ENCODE measurements at regions not wholly inside any gene's neighbourhood (a gene's known extent, or its start where the extent isn't known, plus 50 kb on each side); places are given as distances from the start of the nearest gene placed in this dataset.

DNA sequence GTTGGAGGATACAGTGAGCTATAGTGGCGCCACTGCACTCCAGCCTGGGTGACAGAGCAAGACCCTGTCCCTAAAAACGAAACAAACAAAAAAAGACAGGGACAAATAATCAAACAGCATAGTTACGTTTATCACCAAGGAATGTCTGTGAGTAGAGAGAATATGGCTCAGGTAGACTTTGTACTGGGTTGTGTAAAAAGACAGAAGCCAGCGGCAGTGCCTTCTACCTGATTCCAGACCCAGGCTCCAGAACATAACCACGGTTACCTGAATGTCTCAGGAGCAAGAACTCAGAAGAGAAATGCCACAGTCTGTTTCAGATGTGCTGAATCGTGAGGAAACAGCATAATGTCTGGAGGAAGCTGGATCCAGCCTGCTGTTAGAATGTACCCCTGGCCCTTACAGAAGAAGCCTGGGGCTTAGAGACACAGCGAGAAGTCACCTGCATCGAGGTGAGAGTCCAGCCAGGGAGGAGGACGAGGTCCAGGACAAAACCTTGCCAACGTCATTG lies 60.9 kb upstream of the KAT6B start:
- no peaks in the 10 kb centered on the region for H3K9me2 ChIP-seq (ENCODE audit: insufficient read depth, low read length)
- no peak overlapping the region for H2AFZ ChIP-seq (ENCODE audit: low read length)
- H4K20me1 ChIP-seq (ENCODE audit: insufficient read depth, low read length) = no peaks in the 10 kb centered on the region
- H3K4me2 ChIP-seq (ENCODE audit: low read length) = no peak overlapping the region
- H3K9me3 ChIP-seq (ENCODE audit: low read length) = no peaks in the 10 kb centered on the region
- no peak for DNase-seq (ENCODE audit: low spot score)
- POLR2A ChIA-PET = interaction anchor here (0.6 kb wide), 1 partner anchor 42 kb away, joined by 3 read pairs; no protein-coding TSS in a partner anchor
- no peak overlapping the region for H3K4me3 ChIP-seq (ENCODE audit: low read depth, low read length, poor library complexity, severe bottlenecking)
- TF ChIP-seq EZH2phosphoT487 (IDR thresholded peaks at IDR 0.05; ENCODE audit: borderline replicate concordance, low read depth, low read length) (no peak), CTCF (conservative IDR thresholded peaks at IDR 0.05; ENCODE audit: low read length) (no peak)
- no TSS peak for BruUV-seq (replicated peaks)
- CTCF ChIA-PET (ENCODE audit: unreplicated experiment) = no interaction called here
- H3K36me3 ChIP-seq (ENCODE audit: insufficient read depth, low read length) = no peaks in the 10 kb centered on the region
- H3K79me2 ChIP-seq (ENCODE audit: insufficient read depth, low read depth, low read length) = no peaks in the 10 kb centered on the region
- H3K4me1 ChIP-seq (ENCODE audit: insufficient read depth, low read length, poor library complexity, severe bottlenecking) = no peaks in the 10 kb centered on the region
- intact Hi-C loops (cut with micrococcal nuclease; ENCODE audit: unreplicated experiment) = no loop called here
- H3K27ac ChIP-seq (ENCODE audit: low read depth, low read length, poor library complexity, severe bottlenecking) = no peak overlapping the region

DNA sequence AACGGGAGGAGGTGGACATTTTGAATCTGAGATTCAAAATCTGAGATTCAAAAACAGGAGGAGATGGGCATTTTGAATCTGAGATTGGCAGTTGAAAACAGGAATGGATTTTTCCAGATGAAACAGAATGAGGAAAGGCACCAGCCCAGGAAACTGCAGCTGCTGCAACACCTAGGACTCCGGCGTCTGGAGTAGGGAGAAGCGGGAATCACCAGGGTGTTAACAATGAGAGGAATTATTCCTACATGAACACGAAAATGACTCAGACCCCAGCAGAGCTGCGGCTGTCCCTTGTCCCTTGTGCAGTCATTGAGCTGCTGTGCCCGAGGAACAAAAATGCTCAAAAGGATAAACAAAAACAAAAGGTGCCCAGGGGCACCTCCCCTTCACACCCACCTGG lies 59.9 kb upstream of the KAT6B start:
- Histone ChIP-seq H3K4me2 (ENCODE audit: low read length) (no peak overlapping the region), H3K4me1 (ENCODE audit: insufficient read depth, low read length, poor library complexity, severe bottlenecking) (no peaks in the 10 kb centered on the region), H2AFZ (ENCODE audit: low read length) (no peak overlapping the region), H3K36me3 (ENCODE audit: insufficient read depth, low read length) (no peaks in the 10 kb centered on the region), H3K4me3 (ENCODE audit: low read depth, low read length, poor library complexity, severe bottlenecking) (no peak overlapping the region), H3K9me2 (ENCODE audit: insufficient read depth, low read length) (no peaks in the 10 kb centered on the region), H4K20me1 (ENCODE audit: insufficient read depth, low read length) (no peaks in the 10 kb centered on the region), H3K79me2 (ENCODE audit: insufficient read depth, low read depth, low read length) (no peaks in the 10 kb centered on the region), H3K9me3 (ENCODE audit: low read length) (no peaks in the 10 kb centered on the region), H3K27ac (ENCODE audit: low read depth, low read length, poor library complexity, severe bottlenecking) (no peak overlapping the region)
- no TSS peak for BruUV-seq (replicated peaks)
- CTCF ChIA-PET (ENCODE audit: unreplicated experiment) = no interaction called here
- intact Hi-C loops (cut with micrococcal nuclease; ENCODE audit: unreplicated experiment) = no loop called here
- DNase-seq (ENCODE audit: low spot score) = no peak
- POLR2A ChIA-PET = no interaction called here
- TF ChIP-seq CTCF (conservative IDR thresholded peaks at IDR 0.05; ENCODE audit: low read length) (no peak), EZH2phosphoT487 (IDR thresholded peaks at IDR 0.05; ENCODE audit: borderline replicate concordance, low read depth, low read length) (no peak)

DNA sequence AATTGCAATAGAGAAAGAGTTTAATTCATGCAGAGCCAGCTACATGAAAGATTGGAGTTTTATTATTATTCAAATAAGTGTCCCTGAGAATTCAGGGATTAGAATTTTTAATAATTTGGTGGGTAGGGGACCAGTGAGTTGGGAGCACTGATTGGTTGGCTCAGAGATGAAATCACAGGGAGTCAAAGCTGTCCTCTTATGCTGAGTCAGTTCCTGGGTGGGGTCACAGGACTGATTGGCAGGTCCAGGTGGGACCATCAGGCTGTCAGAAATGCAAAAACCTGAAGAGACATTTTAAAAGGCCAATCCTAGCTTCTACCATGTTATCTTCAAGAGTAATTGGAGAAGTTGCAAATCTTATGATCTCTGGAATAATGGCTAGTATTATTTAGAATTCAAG lies 56.0 kb upstream of the KAT6B start:
- no TSS peak for BruUV-seq (replicated peaks)

More for the DNA sequence above, 56.0 kb upstream of the KAT6B start:
- Histone ChIP-seq H3K4me3 (ENCODE audit: low read depth, low read length, poor library complexity, severe bottlenecking) (no peak overlapping the region), H2AFZ (ENCODE audit: low read length) (peak overlapping the region; percentile 5; the same call in 1 of the 2 replicates), H3K9me2 (ENCODE audit: insufficient read depth, low read length) (no peaks in the 10 kb centered on the region), H3K9me3 (ENCODE audit: low read length) (peaks cover 10% of the 10 kb centered on the region; the same call in 1 of the 2 replicates), H3K4me1 (ENCODE audit: insufficient read depth, low read length, poor library complexity, severe bottlenecking) (no peaks in the 10 kb centered on the region), H3K79me2 (ENCODE audit: insufficient read depth, low read depth, low read length) (no peaks in the 10 kb centered on the region), H3K4me2 (ENCODE audit: low read length) (no peak overlapping the region), H4K20me1 (ENCODE audit: insufficient read depth, low read length) (no peaks in the 10 kb centered on the region), H3K27ac (ENCODE audit: low read depth, low read length, poor library complexity, severe bottlenecking) (no peak overlapping the region), H3K36me3 (ENCODE audit: insufficient read depth, low read length) (no peaks in the 10 kb centered on the region)
- TF ChIP-seq EZH2phosphoT487 (IDR thresholded peaks at IDR 0.05; ENCODE audit: borderline replicate concordance, low read depth, low read length) (no peak), CTCF (conservative IDR thresholded peaks at IDR 0.05; ENCODE audit: low read length) (no peak)
- CTCF ChIA-PET (ENCODE audit: unreplicated experiment) = no interaction called here
- POLR2A ChIA-PET = interaction anchor here (0.8 kb wide), 1 partner anchor 32 kb away, joined by 4 read pairs; no protein-coding TSS in a partner anchor
- intact Hi-C loops (cut with micrococcal nuclease; ENCODE audit: unreplicated experiment) = no loop called here
- DNase-seq (ENCODE audit: low spot score) = peak; percentile 30
